ENCODE measurements at regions not wholly inside any gene's neighbourhood (a gene's known extent, or its start where the extent isn't known, plus 50 kb on each side); places are given as distances from the start of the nearest gene placed in this dataset.

DNA sequence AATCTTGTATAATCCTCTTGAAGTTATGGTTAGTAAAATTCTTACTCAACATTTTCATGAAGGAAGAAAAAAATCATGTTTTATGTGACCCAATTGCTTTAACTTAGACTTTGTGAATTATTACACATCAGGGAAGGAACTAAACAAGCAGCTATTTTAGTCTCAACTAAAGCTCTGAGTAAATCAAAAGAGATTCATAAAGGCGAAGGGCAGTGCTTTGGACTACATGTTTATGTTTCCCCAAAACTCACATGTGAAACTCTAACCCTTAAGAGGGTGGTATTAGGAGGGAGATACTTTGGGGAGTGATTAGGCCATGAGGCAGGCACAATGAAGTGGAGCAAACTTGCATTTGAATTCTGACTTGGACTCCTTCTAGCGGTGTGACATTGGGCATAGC is 283.7 kb upstream of the POU3F3 start:
- TF ChIP-seq, protein P1, sequence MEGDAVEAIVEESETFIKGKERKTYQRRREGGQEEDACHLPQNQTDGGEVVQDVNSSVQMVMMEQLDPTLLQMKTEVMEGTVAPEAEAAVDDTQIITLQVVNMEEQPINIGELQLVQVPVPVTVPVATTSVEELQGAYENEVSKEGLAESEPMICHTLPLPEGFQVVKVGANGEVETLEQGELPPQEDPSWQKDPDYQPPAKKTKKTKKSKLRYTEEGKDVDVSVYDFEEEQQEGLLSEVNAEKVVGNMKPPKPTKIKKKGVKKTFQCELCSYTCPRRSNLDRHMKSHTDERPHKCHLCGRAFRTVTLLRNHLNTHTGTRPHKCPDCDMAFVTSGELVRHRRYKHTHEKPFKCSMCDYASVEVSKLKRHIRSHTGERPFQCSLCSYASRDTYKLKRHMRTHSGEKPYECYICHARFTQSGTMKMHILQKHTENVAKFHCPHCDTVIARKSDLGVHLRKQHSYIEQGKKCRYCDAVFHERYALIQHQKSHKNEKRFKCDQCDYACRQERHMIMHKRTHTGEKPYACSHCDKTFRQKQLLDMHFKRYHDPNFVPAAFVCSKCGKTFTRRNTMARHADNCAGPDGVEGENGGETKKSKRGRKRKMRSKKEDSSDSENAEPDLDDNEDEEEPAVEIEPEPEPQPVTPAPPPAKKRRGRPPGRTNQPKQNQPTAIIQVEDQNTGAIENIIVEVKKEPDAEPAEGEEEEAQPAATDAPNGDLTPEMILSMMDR (IDR thresholded peaks at IDR 0.05): no peak
- TF ChIP-seq POLR2AphosphoS5 (IDR thresholded peaks at IDR 0.05) (no peak), POLR2A (IDR thresholded peaks at IDR 0.05) (no peak), EP300 (IDR thresholded peaks at IDR 0.05) (no peak)

Measured in upper lobe of left lung (tissue), 4 donors.